CD8-positive, alpha-beta memory T cell (primary cell): ENCODE measurements at regions not wholly inside any gene's neighbourhood (a gene's known extent, or its start where the extent isn't known, plus 50 kb on each side); places are given as distances from the start of the nearest gene placed in this dataset.

Experiments
- CTCF ChIA-PET: fragments of 350-600 bp; sonication (Branson Sonifier 250); formaldehyde crosslinking; loops from one replicate; lab custom pipeline; 2021; ENCODE audit warnings: antibody characterized with exemption; lab: Charles Lee
- POLR2A ChIA-PET: fragments of 350-600 bp; sonication (Branson Sonifier 250); formaldehyde crosslinking; loops from one replicate; lab custom pipeline; 2021; ENCODE audit warnings: antibody characterized with exemption; lab: Charles Lee
- DNase-seq, 5 donors: peaks; one replicate each; pipeline versions ENCODE4 v3.0.0 to v3.0.0-alpha.2; 2020 to 2022; ENCODE audit warnings: mixed read lengths in 1 of 5
- H3K27ac ChIP-seq: one replicate; pipeline ENCODE4 v1.7.0; 2013; ENCODE audit warnings: low read depth, mild to moderate bottlenecking, low read length, moderate library complexity
- H3K27me3 ChIP-seq: 2 replicates; pipeline ENCODE4 v1.7.0; 2013; ENCODE audit warnings: low read length, mild to moderate bottlenecking; ENCODE audit not compliant: insufficient read depth, poor library complexity, severe bottlenecking
- H3K36me3 ChIP-seq: 2 replicates; pipeline ENCODE4 v1.7.0; 2013; ENCODE audit warnings: mild to moderate bottlenecking, low read length, moderate library complexity; ENCODE audit not compliant: insufficient read depth
- H3K4me1 ChIP-seq: 2 replicates; pipeline ENCODE4 v1.7.0; 2013; ENCODE audit warnings: mild to moderate bottlenecking, low read length, moderate library complexity; ENCODE audit not compliant: insufficient read depth
- H3K4me3 ChIP-seq: 2 replicates; pipeline ENCODE4 v1.7.0; 2013; ENCODE audit warnings: mild to moderate bottlenecking, low read length
- H3K9me3 ChIP-seq: 2 replicates; pipeline ENCODE4 v1.7.0; 2013; ENCODE audit warnings: mild to moderate bottlenecking, low read length
- H3K27ac Mint-ChIP-seq, 8 donors: one replicate each; pipeline ENCODE4 v1.8.0; 2020 to 2021; ENCODE audit warnings: mixed read lengths in 8 of 8, mild to moderate bottlenecking in 6 of 8, inconsistent platforms in 3 of 8, moderate library complexity in 3 of 8
- H3K27me3 Mint-ChIP-seq, 2 donors: one replicate each; pipeline ENCODE4 v1.8.0; 2020 to 2021; ENCODE audit warnings: mixed read lengths in 2 of 2, mild to moderate bottlenecking in 1 of 2, moderate library complexity in 1 of 2
- H3K36me3 Mint-ChIP-seq, 3 donors: one replicate each; pipeline ENCODE4 v1.8.0; 2020 to 2021; ENCODE audit warnings: mixed read lengths in 3 of 3, inconsistent platforms in 1 of 3, mild to moderate bottlenecking in 1 of 3
- H3K4me1 Mint-ChIP-seq, 3 donors: one replicate each; pipeline ENCODE4 v1.8.0; 2020 to 2021; ENCODE audit warnings: mixed read lengths in 3 of 3, inconsistent platforms in 1 of 3, mild to moderate bottlenecking in 1 of 3
- H3K4me3 Mint-ChIP-seq, 7 donors: one replicate each; pipeline ENCODE4 v1.8.0; 2020 to 2021; ENCODE audit warnings: mixed read lengths in 7 of 7, mild to moderate bottlenecking in 6 of 7, moderate library complexity in 4 of 7, inconsistent platforms in 2 of 7
- H3K9me3 Mint-ChIP-seq, 5 donors: one replicate each; pipeline ENCODE4 v1.8.0; 2020 to 2022; ENCODE audit warnings: mixed read lengths in 5 of 5, mild to moderate bottlenecking in 3 of 5, moderate library complexity in 2 of 5, inconsistent platforms in 1 of 5

GRCh38 chr10:6769704-6770417 is 189.8 kb upstream of the PRKCQ start:
- DNase-seq = no peak
- H3K27me3 ChIP-seq = peaks cover 9% of the 10 kb centered on the region
- Mint-ChIP-seq H3K27me3 (peaks cover 4 to 54% of the 10 kb centered on the region in 2 donors), H3K36me3 (peaks cover 0 to 15% (median 0%) of the 10 kb centered on the region in 3 donors), H3K9me3 (no peaks in the 10 kb centered on the region), H3K4me3 (no peak overlapping the region), H3K4me1 (peaks cover 0 to 3% (median 0%) of the 10 kb centered on the region in 3 donors), H3K27ac (no peak overlapping the region)
- H3K4me1 ChIP-seq = no peaks in the 10 kb centered on the region
- ChIA-PET CTCF (no interaction called here), POLR2A (no interaction called here)
- no peak overlapping the region for H3K4me3 ChIP-seq
- no peaks in the 10 kb centered on the region for H3K36me3 ChIP-seq
- no peak overlapping the region for H3K27ac ChIP-seq
- no peaks in the 10 kb centered on the region for H3K9me3 ChIP-seq

GRCh38 chr10:6766131-6766801 is 186.2 kb upstream of the PRKCQ start:
- Mint-ChIP-seq H3K4me3 (no peak overlapping the region), H3K9me3 (no peaks in the 10 kb centered on the region), H3K36me3 (peaks cover 0 to 7% (median 0%) of the 10 kb centered on the region in 3 donors), H3K27me3 (peaks cover 7 to 37% of the 10 kb centered on the region in 2 donors), H3K27ac (no peak overlapping the region), H3K4me1 (peaks cover 0 to 3% (median 0%) of the 10 kb centered on the region in 3 donors)
- POLR2A ChIA-PET = no interaction called here
- Histone ChIP-seq H3K9me3 (no peaks in the 10 kb centered on the region), H3K36me3 (no peaks in the 10 kb centered on the region), H3K27me3 (peaks cover 15% of the 10 kb centered on the region), H3K27ac (no peak overlapping the region), H3K4me1 (no peaks in the 10 kb centered on the region), H3K4me3 (no peak overlapping the region)
- no peak for DNase-seq
- CTCF ChIA-PET = no interaction called here

- POLR2A ChIA-PET = no interaction called here
- H3K27me3 ChIP-seq = peaks cover 15% of the 10 kb centered on the region
- peaks cover 18 to 56% of the 10 kb centered on the region in 2 donors for H3K27me3 Mint-ChIP-seq
These were observed 183.3 kb upstream of the PRKCQ start for GRCh38 chr10:6763423-6763822.

GRCh38 chr10:6763001-6763400 is 182.9 kb upstream of the PRKCQ start:
- DNase-seq = no peak
- H3K27me3 ChIP-seq = peaks cover 15% of the 10 kb centered on the region
- Mint-ChIP-seq H3K9me3 (peaks cover 0 to 4% (median 0%) of the 10 kb centered on the region in 5 donors), H3K4me3 (no peak overlapping the region), H3K4me1 (no peaks in the 10 kb centered on the region), H3K27me3 (peaks cover 20 to 60% of the 10 kb centered on the region in 2 donors), H3K27ac (no peak overlapping the region), H3K36me3 (no peaks in the 10 kb centered on the region)
- H3K9me3 ChIP-seq = no peaks in the 10 kb centered on the region
- H3K36me3 ChIP-seq = no peaks in the 10 kb centered on the region
- CTCF ChIA-PET = no interaction called here
- no peak overlapping the region for H3K4me3 ChIP-seq
- H3K4me1 ChIP-seq = no peaks in the 10 kb centered on the region
- POLR2A ChIA-PET = no interaction called here
- no peak overlapping the region for H3K27ac ChIP-seq

More at GRCh38 chr10:6763423-6763822, 183.3 kb upstream of the PRKCQ start:
- H3K36me3 ChIP-seq = no peaks in the 10 kb centered on the region
- Mint-ChIP-seq H3K27ac (no peak overlapping the region), H3K4me1 (no peaks in the 10 kb centered on the region), H3K4me3 (no peak overlapping the region), H3K36me3 (no peaks in the 10 kb centered on the region), H3K9me3 (peaks cover 0 to 4% (median 0%) of the 10 kb centered on the region in 5 donors)
- no peak overlapping the region for H3K4me3 ChIP-seq
- no peaks in the 10 kb centered on the region for H3K4me1 ChIP-seq
- H3K9me3 ChIP-seq = no peaks in the 10 kb centered on the region
- CTCF ChIA-PET = no interaction called here
- no peak for DNase-seq
- no peak overlapping the region for H3K27ac ChIP-seq

GRCh38 chr10:6759961-6760360 is 179.9 kb upstream of the PRKCQ start:
- Mint-ChIP-seq H3K27ac (no peak overlapping the region), H3K9me3 (peaks cover 0 to 4% (median 0%) of the 10 kb centered on the region in 5 donors), H3K27me3 (peaks cover 28 to 68% of the 10 kb centered on the region in 2 donors), H3K4me1 (no peaks in the 10 kb centered on the region), H3K4me3 (no peak overlapping the region), H3K36me3 (no peaks in the 10 kb centered on the region)
- DNase-seq = no peak
- ChIA-PET CTCF (no interaction called here), POLR2A (no interaction called here)
- Histone ChIP-seq H3K36me3 (no peaks in the 10 kb centered on the region), H3K9me3 (no peaks in the 10 kb centered on the region), H3K27ac (no peak overlapping the region), H3K4me3 (no peak overlapping the region), H3K4me1 (no peaks in the 10 kb centered on the region), H3K27me3 (peaks cover 6% of the 10 kb centered on the region)

- Histone ChIP-seq H3K27ac (no peak overlapping the region), H3K9me3 (no peaks in the 10 kb centered on the region), H3K4me1 (no peaks in the 10 kb centered on the region), H3K4me3 (no peak overlapping the region), H3K27me3 (no peaks in the 10 kb centered on the region), H3K36me3 (no peaks in the 10 kb centered on the region)
- CTCF ChIA-PET = no interaction called here
- DNase-seq = no peak
- POLR2A ChIA-PET = no interaction called here
- Mint-ChIP-seq H3K36me3 (no peaks in the 10 kb centered on the region), H3K27ac (no peak overlapping the region), H3K4me1 (no peaks in the 10 kb centered on the region), H3K4me3 (no peak overlapping the region), H3K9me3 (peaks cover 0 to 4% (median 0%) of the 10 kb centered on the region in 5 donors), H3K27me3 (peaks cover 29 to 93% of the 10 kb centered on the region in 2 donors)
These were observed 177.1 kb upstream of the PRKCQ start for GRCh38 chr10:6757158-6757557.

GRCh38 chr10:6756716-6757115 is 176.6 kb upstream of the PRKCQ start:
- no peak overlapping the region for H3K27ac ChIP-seq
- H3K27me3 ChIP-seq = no peaks in the 10 kb centered on the region
- ChIA-PET POLR2A (no interaction called here), CTCF (no interaction called here)
- no peaks in the 10 kb centered on the region for H3K36me3 Mint-ChIP-seq
- no peaks in the 10 kb centered on the region for H3K4me1 Mint-ChIP-seq
- no peaks in the 10 kb centered on the region for H3K4me1 ChIP-seq
- no peaks in the 10 kb centered on the region for H3K9me3 ChIP-seq
- H3K27ac Mint-ChIP-seq = no peak overlapping the region
- H3K4me3 Mint-ChIP-seq = no peak overlapping the region
- H3K9me3 Mint-ChIP-seq = peaks cover 0 to 4% (median 0%) of the 10 kb centered on the region in 5 donors
- H3K36me3 ChIP-seq = no peaks in the 10 kb centered on the region
- no peak overlapping the region for H3K4me3 ChIP-seq
- H3K27me3 Mint-ChIP-seq = peaks cover 30 to 92% of the 10 kb centered on the region in 2 donors
- DNase-seq = no peak

- Mint-ChIP-seq H3K36me3 (no peaks in the 10 kb centered on the region), H3K27me3 (peaks cover 32 to 90% of the 10 kb centered on the region in 2 donors), H3K9me3 (peaks cover 0 to 4% (median 0%) of the 10 kb centered on the region in 5 donors), H3K4me3 (no peak overlapping the region), H3K4me1 (no peaks in the 10 kb centered on the region), H3K27ac (no peak overlapping the region)
- Histone ChIP-seq H3K4me3 (no peak overlapping the region), H3K4me1 (no peaks in the 10 kb centered on the region), H3K36me3 (no peaks in the 10 kb centered on the region), H3K27ac (no peak overlapping the region), H3K9me3 (no peaks in the 10 kb centered on the region), H3K27me3 (no peaks in the 10 kb centered on the region)
- CTCF ChIA-PET = no interaction called here
- POLR2A ChIA-PET = no interaction called here
- no peak for DNase-seq
These were observed 175.8 kb upstream of the PRKCQ start for GRCh38 chr10:6755781-6756460.
